Spleen (tissue), 7 donors: ENCODE measurements at regions not wholly inside any gene's neighbourhood (a gene's known extent, or its start where the extent isn't known, plus 50 kb on each side); places are given as distances from the start of the nearest gene placed in this dataset.

Experiments used
- CTCF ChIP-seq, 11 experiments: fragments of 200-600 bp in 7 of 11; fragments of 450-650 bp in 4 of 11; sonication (generic) in 4 of 11; IDR thresholded peaks in 8 of 11; conservative IDR thresholded peaks in 3 of 11; 1 replicate in 7 of 11; 2 replicates in 4 of 11; pipeline versions ENCODE4 v1.4.0 to v1.8.0; 2016 to 2021; ENCODE audit warnings: antibody characterized with exemption in 11 of 11, inconsistent platforms in 4 of 11, mild to moderate bottlenecking in 1 of 11
- POLR2A ChIP-seq, 3 donors: fragments of 450-650 bp; IDR thresholded peaks; one replicate each; pipeline ENCODE4 v1.5.1; 2017; ENCODE audit warnings: antibody characterized with exemption in 3 of 3, mild to moderate bottlenecking in 1 of 3
- POLR2AphosphoS5 ChIP-seq, 3 donors: sonication (generic); formaldehyde crosslinking; IDR thresholded peaks; one replicate each; pipeline ENCODE4 v1.5.1; 2017; ENCODE audit warnings: antibody characterized with exemption in 3 of 3
- donor health status: DM: no; HTN: no; CAD: no; lungs with moderate emphysema.
- donor health status: DM: no; HTN: no; CAD: no.
- donor health status: DM: no; HTN: no; CAD: no.

GRCh38 chr9:23492126-23493002, 333.7 kb downstream of the ELAVL2 start:
- TF ChIP-seq CTCF (IDR thresholded peaks at IDR 0.05 in 8 of 11, conservative IDR thresholded peaks at IDR 0.05 in 3 of 11) (peak in 2 of 11 experiments; percentile 9 to 24), POLR2A (IDR thresholded peaks at IDR 0.05) (no peak), POLR2AphosphoS5 (IDR thresholded peaks at IDR 0.05) (no peak)
